Lower leg skin (tissue), 3 donors: ENCODE measurements at regions not wholly inside any gene's neighbourhood (a gene's known extent, or its start where the extent isn't known, plus 50 kb on each side); places are given as distances from the start of the nearest gene placed in this dataset.
"Not testable (repeated sequence)": the region's sequence is repeated elsewhere in the genome, so short reads cannot be mapped to it uniquely, and the experiment has no call there.

ENCODE experiments used
- POLR2A ChIP-seq, 2 donors: fragments of 450-650 bp; IDR thresholded peaks; one replicate each; pipeline ENCODE4 v1.6.1; 2016 to 2017; ENCODE audit warnings: antibody characterized with exemption in 2 of 2, mild to moderate bottlenecking in 1 of 2, moderate library complexity in 1 of 2
- TF ChIP-seq, protein P1 (sequence below), 3 donors: fragments of 450-650 bp; IDR thresholded peaks; one replicate each; pipeline ENCODE4 v1.5.1; 2016; ENCODE audit warnings: antibody characterized with exemption in 3 of 3, mild to moderate bottlenecking in 3 of 3, moderate library complexity in 2 of 3

DNA sequence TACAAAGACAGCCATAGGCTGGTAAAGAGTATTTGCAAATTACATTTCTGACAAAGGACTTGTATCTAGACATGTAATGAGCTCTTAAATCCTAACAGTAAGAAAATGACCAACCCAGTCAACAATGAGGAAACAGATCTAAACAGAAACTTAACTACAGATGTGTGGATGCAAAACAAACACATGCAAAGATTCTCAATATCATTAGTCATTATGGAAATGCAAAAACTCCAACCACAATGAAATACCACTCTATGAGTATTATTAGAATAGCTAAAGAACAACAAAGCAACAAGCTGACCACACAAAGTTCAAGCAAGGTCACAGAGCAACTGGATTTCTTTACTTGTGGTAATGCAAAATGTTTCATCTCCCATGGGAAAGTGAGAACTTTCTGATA lies 275.3 kb upstream of the DPP6 start:
- TF ChIP-seq POLR2A (IDR thresholded peaks at IDR 0.05): not testable (repeated sequence)
- TF ChIP-seq, protein P1, sequence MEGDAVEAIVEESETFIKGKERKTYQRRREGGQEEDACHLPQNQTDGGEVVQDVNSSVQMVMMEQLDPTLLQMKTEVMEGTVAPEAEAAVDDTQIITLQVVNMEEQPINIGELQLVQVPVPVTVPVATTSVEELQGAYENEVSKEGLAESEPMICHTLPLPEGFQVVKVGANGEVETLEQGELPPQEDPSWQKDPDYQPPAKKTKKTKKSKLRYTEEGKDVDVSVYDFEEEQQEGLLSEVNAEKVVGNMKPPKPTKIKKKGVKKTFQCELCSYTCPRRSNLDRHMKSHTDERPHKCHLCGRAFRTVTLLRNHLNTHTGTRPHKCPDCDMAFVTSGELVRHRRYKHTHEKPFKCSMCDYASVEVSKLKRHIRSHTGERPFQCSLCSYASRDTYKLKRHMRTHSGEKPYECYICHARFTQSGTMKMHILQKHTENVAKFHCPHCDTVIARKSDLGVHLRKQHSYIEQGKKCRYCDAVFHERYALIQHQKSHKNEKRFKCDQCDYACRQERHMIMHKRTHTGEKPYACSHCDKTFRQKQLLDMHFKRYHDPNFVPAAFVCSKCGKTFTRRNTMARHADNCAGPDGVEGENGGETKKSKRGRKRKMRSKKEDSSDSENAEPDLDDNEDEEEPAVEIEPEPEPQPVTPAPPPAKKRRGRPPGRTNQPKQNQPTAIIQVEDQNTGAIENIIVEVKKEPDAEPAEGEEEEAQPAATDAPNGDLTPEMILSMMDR (IDR thresholded peaks at IDR 0.05): not testable (repeated sequence)
